Endothelial cell (in vitro differentiated cells): ENCODE measurements at regions not wholly inside any gene's neighbourhood (a gene's known extent, or its start where the extent isn't known, plus 50 kb on each side); places are given as distances from the start of the nearest gene placed in this dataset.

Experiments
- DNase-seq: peaks from one replicate; pipeline ENCODE4 v3.0.0; 2021; ENCODE audit warnings: low spot score
- H3K27ac Mint-ChIP-seq: one replicate; pipeline ENCODE4 v1.8.0; 2021; ENCODE audit warnings: mixed read lengths, inconsistent platforms; ENCODE audit not compliant: unreplicated experiment
- H3K27me3 Mint-ChIP-seq: one replicate; pipeline ENCODE4 v1.8.0; 2021; ENCODE audit warnings: mild to moderate bottlenecking, moderate library complexity, mixed read lengths, inconsistent platforms; ENCODE audit not compliant: unreplicated experiment
- H3K36me3 Mint-ChIP-seq: one replicate; pipeline ENCODE4 v1.8.0; 2021; ENCODE audit warnings: mild to moderate bottlenecking, low read depth, mixed read lengths, inconsistent platforms; ENCODE audit not compliant: unreplicated experiment
- H3K4me1 Mint-ChIP-seq: one replicate; pipeline ENCODE4 v1.8.0; 2021; ENCODE audit warnings: mild to moderate bottlenecking, mixed read lengths, inconsistent platforms; ENCODE audit not compliant: unreplicated experiment
- H3K4me3 Mint-ChIP-seq: one replicate; pipeline ENCODE4 v1.8.0; 2021; ENCODE audit warnings: mild to moderate bottlenecking, mixed read lengths, inconsistent platforms; ENCODE audit not compliant: unreplicated experiment
- H3K9me3 Mint-ChIP-seq: one replicate; pipeline ENCODE4 v1.8.0; 2021; ENCODE audit warnings: mixed read lengths, inconsistent platforms; ENCODE audit not compliant: unreplicated experiment
- TF ChIP-seq, protein P1 (sequence below): fragments of 200-600 bp; sonication (generic); IDR thresholded peaks from one replicate; pipeline ENCODE4 v1.5.0; 2021; ENCODE audit warnings: antibody characterized with exemption; ENCODE audit not compliant: unreplicated experiment

DNA sequence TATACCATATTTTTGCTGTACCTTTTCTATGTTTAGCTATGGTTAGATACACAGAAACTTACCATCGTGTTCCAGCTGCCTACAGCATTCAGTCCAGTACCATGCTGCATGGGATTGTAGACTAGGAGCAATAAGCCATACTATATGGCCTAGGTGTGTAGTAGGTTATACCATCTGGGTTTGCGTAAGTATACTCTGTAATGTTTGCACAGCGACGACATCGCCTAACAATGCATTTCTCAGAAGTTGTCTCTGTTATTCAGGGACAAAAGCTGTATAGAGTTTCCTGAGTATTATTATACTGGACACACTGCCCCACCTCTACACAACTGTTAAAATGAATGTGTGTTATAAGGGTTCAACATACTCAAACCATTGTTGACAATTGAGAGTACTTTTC, 93.8 kb upstream of the MKI67 start:
- Mint-ChIP-seq H3K4me1 (peaks cover 24% of the 10 kb centered on the region), H3K27me3 (peaks cover 2% of the 10 kb centered on the region), H3K9me3 (no peaks in the 10 kb centered on the region), H3K4me3 (no peak overlapping the region), H3K36me3 (no peaks in the 10 kb centered on the region), H3K27ac (no peak overlapping the region)
- DNase-seq, result no peak
- TF ChIP-seq, protein P1, sequence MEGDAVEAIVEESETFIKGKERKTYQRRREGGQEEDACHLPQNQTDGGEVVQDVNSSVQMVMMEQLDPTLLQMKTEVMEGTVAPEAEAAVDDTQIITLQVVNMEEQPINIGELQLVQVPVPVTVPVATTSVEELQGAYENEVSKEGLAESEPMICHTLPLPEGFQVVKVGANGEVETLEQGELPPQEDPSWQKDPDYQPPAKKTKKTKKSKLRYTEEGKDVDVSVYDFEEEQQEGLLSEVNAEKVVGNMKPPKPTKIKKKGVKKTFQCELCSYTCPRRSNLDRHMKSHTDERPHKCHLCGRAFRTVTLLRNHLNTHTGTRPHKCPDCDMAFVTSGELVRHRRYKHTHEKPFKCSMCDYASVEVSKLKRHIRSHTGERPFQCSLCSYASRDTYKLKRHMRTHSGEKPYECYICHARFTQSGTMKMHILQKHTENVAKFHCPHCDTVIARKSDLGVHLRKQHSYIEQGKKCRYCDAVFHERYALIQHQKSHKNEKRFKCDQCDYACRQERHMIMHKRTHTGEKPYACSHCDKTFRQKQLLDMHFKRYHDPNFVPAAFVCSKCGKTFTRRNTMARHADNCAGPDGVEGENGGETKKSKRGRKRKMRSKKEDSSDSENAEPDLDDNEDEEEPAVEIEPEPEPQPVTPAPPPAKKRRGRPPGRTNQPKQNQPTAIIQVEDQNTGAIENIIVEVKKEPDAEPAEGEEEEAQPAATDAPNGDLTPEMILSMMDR, result no peak

DNA sequence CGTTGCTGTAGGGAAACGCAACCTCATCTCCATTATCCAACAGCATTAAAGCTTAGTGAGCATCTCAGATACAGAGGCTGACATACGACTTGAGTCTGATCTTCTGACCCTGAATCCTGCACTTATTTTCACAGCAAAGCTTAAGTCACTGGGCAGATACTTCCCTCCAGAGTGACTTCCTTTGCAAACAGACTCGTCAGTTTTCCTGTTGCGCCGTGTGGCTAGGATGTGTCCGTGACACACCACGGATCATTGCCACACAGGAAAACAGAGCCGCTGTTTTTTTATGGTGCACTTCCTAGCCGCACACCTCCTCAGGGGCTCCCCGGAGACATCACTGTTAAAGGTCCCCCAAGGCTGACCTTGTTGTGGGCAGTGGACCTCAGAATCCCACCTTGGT, 94.9 kb upstream of the MKI67 start:
- no peak for DNase-seq
- TF ChIP-seq, protein P1, result no peak

DNA sequence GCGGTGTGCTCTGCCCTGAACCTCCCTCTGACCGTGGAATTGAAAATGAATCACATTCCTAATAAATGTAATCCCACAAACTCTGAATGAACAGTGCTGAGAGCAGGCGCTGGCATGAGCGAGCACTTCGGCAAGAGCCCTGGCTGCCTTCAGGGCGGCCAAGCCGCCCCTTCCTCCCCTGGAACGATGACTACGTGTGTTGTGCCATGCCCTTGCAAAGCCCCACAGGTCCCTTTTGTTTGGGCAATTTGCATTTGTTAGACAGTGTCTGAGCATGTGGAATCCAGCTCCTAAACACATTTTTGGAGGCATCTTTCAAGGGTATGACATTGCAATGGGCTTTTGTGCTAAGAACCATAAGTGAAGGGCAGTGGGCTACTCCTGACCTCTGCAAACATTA, 95.6 kb upstream of the MKI67 start:
- TF ChIP-seq, protein P1, result no peak
- Mint-ChIP-seq H3K4me1 (peaks cover 15% of the 10 kb centered on the region), H3K9me3 (no peaks in the 10 kb centered on the region), H3K4me3 (no peak overlapping the region), H3K36me3 (no peaks in the 10 kb centered on the region), H3K27me3 (peaks cover 2% of the 10 kb centered on the region), H3K27ac (no peak overlapping the region)
- DNase-seq, result no peak

More for the DNA sequence above, 94.9 kb upstream of the MKI67 start:
- Mint-ChIP-seq H3K27me3 (peaks cover 2% of the 10 kb centered on the region), H3K9me3 (no peaks in the 10 kb centered on the region), H3K36me3 (no peaks in the 10 kb centered on the region), H3K4me1 (peaks cover 15% of the 10 kb centered on the region), H3K4me3 (no peak overlapping the region), H3K27ac (peak overlapping the region; percentile 5)

DNA sequence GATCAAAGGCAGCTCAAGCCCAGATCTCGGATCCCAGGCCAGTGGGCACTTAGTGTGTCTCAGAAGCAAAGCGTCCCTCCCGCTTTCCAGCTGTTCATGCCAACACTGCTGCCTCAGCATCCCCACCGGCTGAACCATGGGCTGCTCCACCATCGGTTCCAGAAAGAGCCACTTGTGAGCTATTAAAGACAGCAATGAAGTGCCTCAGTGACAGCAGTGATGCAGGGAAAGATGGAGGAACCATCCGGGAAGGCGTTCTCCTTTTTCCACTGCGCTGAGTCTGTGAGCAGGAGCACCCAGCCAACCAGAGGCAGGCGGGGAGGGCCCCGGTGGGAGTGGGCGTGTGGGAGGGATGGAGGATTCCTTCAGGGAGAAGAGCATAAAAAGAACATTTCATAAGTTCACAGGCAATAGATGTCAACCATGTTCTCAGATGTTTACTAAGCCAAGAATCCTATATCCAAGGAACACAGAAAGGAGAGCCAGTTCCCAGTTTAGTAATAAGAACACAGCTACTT, 96.2 kb upstream of the MKI67 start:
- H3K9me3 Mint-ChIP-seq, result no peaks in the 10 kb centered on the region
- H3K36me3 Mint-ChIP-seq, result no peaks in the 10 kb centered on the region
- no peak for DNase-seq
- H3K27me3 Mint-ChIP-seq, result peaks cover 2% of the 10 kb centered on the region
- H3K4me3 Mint-ChIP-seq, result no peak overlapping the region
- H3K4me1 Mint-ChIP-seq, result peaks cover 15% of the 10 kb centered on the region
- TF ChIP-seq, protein P1, result no peak
- H3K27ac Mint-ChIP-seq, result no peak overlapping the region

DNA sequence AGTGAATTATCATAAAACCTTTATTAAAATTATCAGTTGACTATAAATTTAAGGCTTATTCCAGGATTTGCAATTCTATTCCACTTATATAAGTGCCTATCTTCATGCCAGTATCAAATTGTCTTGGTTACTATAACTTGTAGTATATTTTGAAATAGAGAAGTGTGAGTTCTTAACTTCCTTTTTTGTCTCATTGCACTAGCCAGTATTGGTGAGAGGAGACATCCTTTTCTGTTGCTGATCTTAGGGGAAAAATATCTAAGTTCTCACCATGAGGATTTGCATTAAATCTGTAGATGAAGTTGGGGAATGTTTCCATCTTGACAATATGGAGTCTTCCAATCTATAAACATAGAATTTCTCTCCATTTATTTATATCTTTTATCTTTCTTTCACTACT, 104.2 kb upstream of the MKI67 start:
- no peak overlapping the region for H3K27ac Mint-ChIP-seq
- peaks cover 2% of the 10 kb centered on the region for H3K27me3 Mint-ChIP-seq
- H3K4me3 Mint-ChIP-seq, result no peak overlapping the region
- no peaks in the 10 kb centered on the region for H3K36me3 Mint-ChIP-seq
- no peaks in the 10 kb centered on the region for H3K9me3 Mint-ChIP-seq
- H3K4me1 Mint-ChIP-seq, result no peaks in the 10 kb centered on the region
- TF ChIP-seq, protein P1, result no peak
- no peak for DNase-seq
